ENCODE measurements at regions not wholly inside any gene's neighbourhood (a gene's known extent, or its start where the extent isn't known, plus 50 kb on each side); places are given as distances from the start of the nearest gene placed in this dataset.

GRCh38 chr16:9412031-9412914 lies 320.8 kb downstream of the HAPSTR1 start:
- TF ChIP-seq POLR2A (IDR thresholded peaks at IDR 0.05; ENCODE audit: low read depth, low read length) (no peak), POLR2AphosphoS5 (IDR thresholded peaks at IDR 0.05; ENCODE audit: low read depth, low read length) (no peak)

All from GM12892 (cell line).